GM12865 (cell line): ENCODE measurements at regions not wholly inside any gene's neighbourhood (a gene's known extent, or its start where the extent isn't known, plus 50 kb on each side); places are given as distances from the start of the nearest gene placed in this dataset.

Experiments
- DNase-seq: peaks from one replicate; pipeline ENCODE4 v3.0.0; 2010; ENCODE audit warnings: low read depth
- H3K4me3 ChIP-seq: 2 replicates; pipeline ENCODE4 v1.5.1; 2011; ENCODE audit warnings: mild to moderate bottlenecking, low read depth, low read length, control low read depth
- CTCF ChIP-seq: IDR thresholded peaks from 2 replicates; pipeline ENCODE4 v1.5.1; 2011; ENCODE audit warnings: low read length, control low read depth, low read depth, inconsistent platforms; ENCODE audit not compliant: insufficient read depth; ENCODE audit errors: missing control alignments

- DNase-seq: no peak
- no peak overlapping the region for H3K4me3 ChIP-seq
- no peak for TF ChIP-seq CTCF
Observed at GRCh38 chr3:94686208-94686607, 623.3 kb downstream of the NSUN3 start.

GRCh38 chr3:94693997-94694640 lies 631.3 kb downstream of the NSUN3 start:
- TF ChIP-seq CTCF: no peak
- no peak overlapping the region for H3K4me3 ChIP-seq
- DNase-seq: no peak

- no peak for DNase-seq
- TF ChIP-seq CTCF: no peak
Observed at GRCh38 chr3:94694894-94695293, 632.0 kb downstream of the NSUN3 start.

GRCh38 chr3:94704467-94704866 lies 641.6 kb downstream of the NSUN3 start:
- DNase-seq: no peak
- H3K4me3 ChIP-seq: no peak overlapping the region
- TF ChIP-seq CTCF: no peak

More at GRCh38 chr3:94694894-94695293, 632.0 kb downstream of the NSUN3 start:
- H3K4me3 ChIP-seq: no peak overlapping the region

GRCh38 chr3:94709249-94709902 lies 646.5 kb downstream of the NSUN3 start:
- TF ChIP-seq CTCF: no peak
- DNase-seq: no peak
- H3K4me3 ChIP-seq: no peak overlapping the region

GRCh38 chr3:94714194-94714593 lies 651.3 kb downstream of the NSUN3 start:
- H3K4me3 ChIP-seq: no peak overlapping the region
- no peak for DNase-seq
- TF ChIP-seq CTCF: no peak

- no peak for TF ChIP-seq CTCF
- no peak for DNase-seq
- no peak overlapping the region for H3K4me3 ChIP-seq
Observed at GRCh38 chr3:94716326-94717018, 653.6 kb downstream of the NSUN3 start.
